GM12878 (cell line): ENCODE measurements at regions not wholly inside any gene's neighbourhood (a gene's known extent, or its start where the extent isn't known, plus 50 kb on each side); places are given as distances from the start of the nearest gene placed in this dataset.

ENCODE experiments used
- ATAC-seq: fragments of 200-7000 bp; cut with Tn5 transposase; 3 replicates; pipeline ENCODE4 v1.9.1; 2020; ENCODE audit warnings: mild to moderate bottlenecking, moderate library complexity
- BruUV-seq: library from RNA; stranded (reverse); fragments of 400-500 nt; replicated peaks from 2 replicates; lab custom pipeline; 2021; lab: Mats Ljungman, UMichigan
- CTCF ChIA-PET: fragments of 300-600 bp; sonication (Branson Sonifier 250); formaldehyde crosslinking; extraction: SDS; loops from one replicate; lab custom pipeline; 2021; ENCODE audit warnings: inconsistent platforms; lab: Yijun Ruan, JAX
- POLR2A ChIA-PET: fragments of 350-600 bp; formaldehyde crosslinking; extraction: SDS; loops from one replicate; lab custom pipeline; 2021; ENCODE audit warnings: inconsistent platforms; lab: Charles Lee
- RAD21 ChIA-PET: fragments of 300-600 bp; sonication (Branson Sonifier 250); formaldehyde crosslinking; loops from one replicate; lab custom pipeline; 2023; ENCODE audit warnings: antibody characterized with exemption; ENCODE audit not compliant: unreplicated experiment; lab: Charles Lee
- SMC1A ChIA-PET: fragments of 300-600 bp; sonication (Branson Sonifier 250); formaldehyde crosslinking; loops from one replicate; lab custom pipeline; 2023; ENCODE audit not compliant: unreplicated experiment, uncharacterized antibody; lab: Charles Lee
- DNase-seq: peaks from one replicate; pipeline ENCODE4 v3.0.0-alpha.2; 2011; ENCODE audit warnings: low read depth, low spot score
- FAIRE-seq: peaks from 3 replicates; lab custom pipeline; 2011; peaks lifted over from hg19 to GRCh38; lab: Jason Lieb, UNC
- H2AFZ ChIP-seq: 2 replicates; pipeline ENCODE4 v1.6.0; 2011; ENCODE audit warnings: low read depth, low read length, control low read depth; ENCODE audit not compliant: control insufficient read depth
- H3K27ac ChIP-seq: 2 replicates; pipeline ENCODE4 v1.5.1; 2011; ENCODE audit warnings: control low read depth; ENCODE audit not compliant: control insufficient read depth, insufficient read depth
- H3K27me3 ChIP-seq, 2 experiments: replicated peaks in 1 of 2; 2 replicates each; pipeline versions ENCODE4 v1.6.0 to v1.6.1; 2011; ENCODE audit warnings: low read length in 1 of 2; ENCODE audit not compliant: control insufficient read depth in 2 of 2, insufficient read depth in 2 of 2
- H3K36me3 ChIP-seq, 2 experiments: 2 replicates each; pipeline ENCODE4 v1.5.1; 2011; ENCODE audit warnings: low read length in 1 of 2; ENCODE audit not compliant: control insufficient read depth in 2 of 2, insufficient read depth in 2 of 2
- H3K4me1 ChIP-seq: 2 replicates; pipeline ENCODE4 v1.6.1; 2011; ENCODE audit warnings: mild to moderate bottlenecking, low read length, moderate library complexity, mixed read lengths; ENCODE audit not compliant: control insufficient read depth, insufficient read depth
- H3K4me2 ChIP-seq: 2 replicates; pipeline ENCODE4 v1.6.0; 2011; ENCODE audit warnings: control low read depth; ENCODE audit not compliant: control insufficient read depth, insufficient read depth
- H3K4me3 ChIP-seq: fragments of 200-600 bp; sonication (generic); 2 replicates; pipeline ENCODE4 v1.5.1; 2016
- H3K79me2 ChIP-seq: 2 replicates; pipeline ENCODE4 v1.6.0; 2011; ENCODE audit warnings: low read length; ENCODE audit not compliant: control insufficient read depth, insufficient read depth
- H3K9ac ChIP-seq: 2 replicates; pipeline ENCODE4 v1.8.0; 2011; ENCODE audit warnings: low read length, control low read depth, mixed read lengths; ENCODE audit not compliant: control insufficient read depth, insufficient read depth
- H3K9me3 ChIP-seq: replicated peaks from 3 replicates; pipeline ENCODE4 v1.5.1; 2011; ENCODE audit warnings: mild to moderate bottlenecking, low read length; ENCODE audit not compliant: control insufficient read depth, insufficient read depth
- H4K20me1 ChIP-seq: 2 replicates; pipeline ENCODE4 v1.6.0; 2011; ENCODE audit not compliant: control insufficient read depth, insufficient read depth
- BMI1 ChIP-seq: fragments of 450-650 bp; IDR thresholded peaks from 2 replicates; pipeline ENCODE4 v1.6.1; 2016; ENCODE audit warnings: mild to moderate bottlenecking, moderate library complexity, borderline replicate concordance
- CBFB ChIP-seq: IDR thresholded peaks from 2 replicates; pipeline ENCODE4 v1.6.1; 2016; ENCODE audit warnings: antibody characterized with exemption, low read depth
- CREM ChIP-seq: IDR thresholded peaks from 2 replicates; pipeline ENCODE4 v1.6.1; 2014; ENCODE audit warnings: antibody characterized with exemption, low read depth
- FOXM1 ChIP-seq: IDR thresholded peaks from 2 replicates; pipeline ENCODE4 v1.6.1; 2012; ENCODE audit warnings: low read depth, mild to moderate bottlenecking, inconsistent platforms, low read length, moderate library complexity
- GABPA ChIP-seq: IDR thresholded peaks from 2 replicates; pipeline ENCODE4 v1.6.1; 2014; ENCODE audit warnings: antibody characterized with exemption, low read depth, mild to moderate bottlenecking, inconsistent platforms
- HSF1 ChIP-seq: fragments of 150-350 bp; IDR thresholded peaks from 2 replicates; pipeline ENCODE4 v1.6.1; 2014; ENCODE audit warnings: mild to moderate bottlenecking, low read depth, low read length
- IKZF2 ChIP-seq, 2 experiments: fragments of 450-650 bp; IDR thresholded peaks; 2 replicates each; pipeline ENCODE4 v1.6.1; 2017; ENCODE audit warnings: mild to moderate bottlenecking in 2 of 2, moderate library complexity in 2 of 2
- MLLT1 ChIP-seq: fragments of 450-650 bp; IDR thresholded peaks from 2 replicates; pipeline ENCODE4 v1.6.1; 2016; ENCODE audit warnings: mild to moderate bottlenecking
- NR2C1 ChIP-seq: fragments of 450-650 bp; IDR thresholded peaks from 2 replicates; pipeline ENCODE4 v1.6.1; 2017; ENCODE audit warnings: antibody characterized with exemption, mild to moderate bottlenecking, moderate library complexity
- NR2C2 ChIP-seq: IDR thresholded peaks from 2 replicates; pipeline ENCODE4 v1.6.1; 2011; ENCODE audit warnings: borderline replicate concordance, low read depth; ENCODE audit not compliant: control insufficient read depth, insufficient read length
- PAX8 ChIP-seq: fragments of 450-650 bp; IDR thresholded peaks from 2 replicates; pipeline ENCODE4 v1.6.1; 2017; ENCODE audit warnings: mild to moderate bottlenecking, moderate library complexity
- POLR2A ChIP-seq: IDR thresholded peaks from 2 replicates; pipeline ENCODE4 v1.6.1; 2011; ENCODE audit warnings: low read depth, mild to moderate bottlenecking, low read length
- PRDM15 ChIP-seq: fragments of 450-650 bp; formaldehyde crosslinking; IDR thresholded peaks from 2 replicates; pipeline ENCODE4 v1.4.0; 2020; ENCODE audit warnings: mild to moderate bottlenecking, moderate library complexity
- SMAD1 ChIP-seq: fragments of 450-650 bp; IDR thresholded peaks from 2 replicates; pipeline ENCODE4 v1.6.1; 2018; ENCODE audit warnings: mild to moderate bottlenecking, low read depth; ENCODE audit not compliant: partially characterized antibody
- TCF7 ChIP-seq: IDR thresholded peaks from 2 replicates; pipeline ENCODE4 v1.6.1; 2014; ENCODE audit warnings: antibody characterized with exemption, borderline replicate concordance
- YY1 ChIP-seq: IDR thresholded peaks from 2 replicates; pipeline ENCODE4 v1.6.1; 2011; ENCODE audit warnings: low read depth, mild to moderate bottlenecking, low read length
- ZNF384 ChIP-seq: IDR thresholded peaks from 2 replicates; pipeline ENCODE4 v1.6.1; 2012; ENCODE audit warnings: low read depth, mild to moderate bottlenecking, low read length, improper control_type of control experiment, borderline replicate concordance
- in situ Hi-C: fragments of 300-500 bp; cut with MboI; formaldehyde crosslinking; loops from 9 replicates; pipeline ENCODE4 v1.14.3; 2018; ENCODE audit warnings: mixed read lengths
- intact Hi-C: fragments of 100-400 bp; cut with micrococcal nuclease; formaldehyde crosslinking; loops from one replicate; pipeline ENCODE4 v1.14.2; 2022; ENCODE audit not compliant: unreplicated experiment
- TF ChIP-seq, protein P1 (sequence below): fragments of 450-650 bp; conservative IDR thresholded peaks from 2 replicates; pipeline ENCODE4 v1.6.1; 2017; ENCODE audit warnings: mild to moderate bottlenecking, moderate library complexity

GRCh38 chr9:26221290-26221689 lies 543.0 kb upstream of the TUSC1 start (continued):
- TF ChIP-seq BMI1, result no peak
- TF ChIP-seq SMAD1, result no peak

GRCh38 chr9:26220367-26220766 lies 542.1 kb upstream of the TUSC1 start:
- no peak for ATAC-seq
- no peak overlapping the region for H3K4me2 ChIP-seq
- H2AFZ ChIP-seq, result no peak overlapping the region
- H3K9me3 ChIP-seq, result no peaks in the 10 kb centered on the region
- no peaks in the 10 kb centered on the region for H3K36me3 ChIP-seq
- no peak for DNase-seq
- H3K79me2 ChIP-seq, result no peaks in the 10 kb centered on the region
- no peaks in the 10 kb centered on the region for H4K20me1 ChIP-seq
- no peak for FAIRE-seq
- H3K27ac ChIP-seq, result no peak overlapping the region
- no TSS peak for BruUV-seq
- no peak overlapping the region for H3K4me3 ChIP-seq
- in situ Hi-C loops (no loop called here), intact Hi-C loops (no loop called here)
- RAD21 ChIA-PET, result interaction anchor here (1.0 kb wide), 1 partner anchor 20 kb away, joined by 4 read pairs; no protein-coding TSS in a partner anchor
- CTCF ChIA-PET, result no interaction called here
- SMC1A ChIA-PET, result no interaction called here
- H3K4me1 ChIP-seq, result no peaks in the 10 kb centered on the region
- POLR2A ChIA-PET, result no interaction called here
- H3K9ac ChIP-seq, result no peak overlapping the region
- H3K27me3 ChIP-seq, result no peaks in the 10 kb centered on the region
- TF ChIP-seq MLLT1 (no peak), FOXM1 (no peak), CBFB (no peak), GABPA (no peak), CREM (no peak), POLR2A (no peak), TCF7 (no peak), IKZF2 (IDR thresholded peaks at IDR 0.05) (no peak), YY1 (no peak), NR2C2 (no peak), NR2C1 (no peak), PRDM15 (CRISPR knock-in tag) (no peak), HSF1 (no peak), ZNF384 (no peak), PAX8 (no peak)
- TF ChIP-seq, protein P1, sequence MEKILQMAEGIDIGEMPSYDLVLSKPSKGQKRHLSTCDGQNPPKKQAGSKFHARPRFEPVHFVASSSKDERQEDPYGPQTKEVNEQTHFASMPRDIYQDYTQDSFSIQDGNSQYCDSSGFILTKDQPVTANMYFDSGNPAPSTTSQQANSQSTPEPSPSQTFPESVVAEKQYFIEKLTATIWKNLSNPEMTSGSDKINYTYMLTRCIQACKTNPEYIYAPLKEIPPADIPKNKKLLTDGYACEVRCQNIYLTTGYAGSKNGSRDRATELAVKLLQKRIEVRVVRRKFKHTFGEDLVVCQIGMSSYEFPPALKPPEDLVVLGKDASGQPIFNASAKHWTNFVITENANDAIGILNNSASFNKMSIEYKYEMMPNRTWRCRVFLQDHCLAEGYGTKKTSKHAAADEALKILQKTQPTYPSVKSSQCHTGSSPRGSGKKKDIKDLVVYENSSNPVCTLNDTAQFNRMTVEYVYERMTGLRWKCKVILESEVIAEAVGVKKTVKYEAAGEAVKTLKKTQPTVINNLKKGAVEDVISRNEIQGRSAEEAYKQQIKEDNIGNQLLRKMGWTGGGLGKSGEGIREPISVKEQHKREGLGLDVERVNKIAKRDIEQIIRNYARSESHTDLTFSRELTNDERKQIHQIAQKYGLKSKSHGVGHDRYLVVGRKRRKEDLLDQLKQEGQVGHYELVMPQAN, result no peak
